K562 (cell line): ENCODE measurements at regions not wholly inside any gene's neighbourhood (a gene's known extent, or its start where the extent isn't known, plus 50 kb on each side); places are given as distances from the start of the nearest gene placed in this dataset.
A peak's percentile ranks its signal among the peaks of the same experiment; 100 is the strongest.

ENCODE experiments used
- CBFA2T3 ChIP-seq: fragments of 450-650 bp; IDR thresholded peaks from 2 replicates; pipeline ENCODE4 v1.6.1; 2017
- CREB3 ChIP-seq: fragments of 450-650 bp; conservative IDR thresholded peaks from 2 replicates; pipeline ENCODE4 v1.6.1; 2016; ENCODE audit warnings: missing genetic modification characterization, low read depth, mild to moderate bottlenecking, missing compliant biosample characterization, moderate library complexity
- DPF2 ChIP-seq: fragments of 450-650 bp; IDR thresholded peaks from 2 replicates; pipeline ENCODE4 v1.6.1; 2016
- E4F1 ChIP-seq: fragments of 250-450 bp; sonication (Bioruptor Pico); IDR thresholded peaks from 2 replicates; pipeline ENCODE4 v1.5.0; 2021; ENCODE audit warnings: mild to moderate bottlenecking, borderline replicate concordance
- EGR1 ChIP-seq: fragments of 450-650 bp; conservative IDR thresholded peaks from 2 replicates; pipeline ENCODE4 v1.6.1; 2017; ENCODE audit warnings: mild to moderate bottlenecking
- FOXA1 ChIP-seq: fragments of 450-650 bp; IDR thresholded peaks from 2 replicates; pipeline ENCODE4 v1.6.1; 2016; ENCODE audit warnings: mild to moderate bottlenecking, borderline replicate concordance
- FOXK1 ChIP-seq: sonication (generic); formaldehyde crosslinking; IDR thresholded peaks from 2 replicates; pipeline ENCODE4 v1.8.0; 2022; ENCODE audit warnings: missing genetic modification reagents, mild to moderate bottlenecking, borderline replicate concordance
- HNRNPUL1 ChIP-seq: fragments of 200-400 bp; formaldehyde crosslinking; IDR thresholded peaks from 2 replicates; pipeline ENCODE4 v1.6.1; 2017; ENCODE audit warnings: low read length
- KDM1A ChIP-seq, 2 experiments: fragments of 450-650 bp; IDR thresholded peaks; 2 replicates each; pipeline ENCODE4 v1.6.1; 2016; ENCODE audit warnings: mild to moderate bottlenecking in 2 of 2
- POU5F1 ChIP-seq: fragments of 150-350 bp; IDR thresholded peaks from 2 replicates; pipeline ENCODE4 v1.6.1; 2014; ENCODE audit warnings: borderline replicate concordance, low read length, low read depth, mild to moderate bottlenecking; ENCODE audit not compliant: partially characterized antibody
- RCOR1 ChIP-seq, 2 experiments: IDR thresholded peaks; 2 replicates each; pipeline ENCODE4 v1.6.1; 2012; ENCODE audit warnings: low read depth in 2 of 2, low read length in 2 of 2, borderline replicate concordance in 1 of 2, improper control_type of control experiment in 1 of 2
- RFX1 ChIP-seq: fragments of 450-650 bp; IDR thresholded peaks from 2 replicates; pipeline ENCODE4 v1.6.1; 2016; ENCODE audit warnings: mild to moderate bottlenecking, moderate library complexity
- TCF7L2 ChIP-seq: fragments of 150-350 bp; IDR thresholded peaks from 2 replicates; pipeline ENCODE4 v1.6.1; 2016; ENCODE audit warnings: low read depth, mild to moderate bottlenecking, low read length, moderate library complexity
- ZBTB5 ChIP-seq: fragments of 450-650 bp; IDR thresholded peaks from 2 replicates; pipeline ENCODE4 v1.6.1; 2017; ENCODE audit warnings: antibody characterized with exemption
- ZBTB9 ChIP-seq: fragments of 450-650 bp; formaldehyde crosslinking; IDR thresholded peaks from 2 replicates; pipeline ENCODE4 v1.4.0; 2020; ENCODE audit warnings: mild to moderate bottlenecking, moderate library complexity
- ZFP91 ChIP-seq: sonication (generic); formaldehyde crosslinking; IDR thresholded peaks from 2 replicates; pipeline ENCODE4 v1.8.0; 2022; ENCODE audit warnings: mild to moderate bottlenecking, missing genetic modification reagents
- ZNF143 ChIP-seq: sonication (generic); formaldehyde crosslinking; IDR thresholded peaks from 2 replicates; pipeline ENCODE4 v1.9.0; 2022; ENCODE audit warnings: mild to moderate bottlenecking, missing genetic modification reagents
- ZNF165 ChIP-seq: fragments of 250-450 bp; sonication (Bioruptor Pico); IDR thresholded peaks from 2 replicates; pipeline ENCODE4 v1.4.0; 2020; ENCODE audit warnings: borderline replicate concordance
- ZNF778 ChIP-seq: fragments of 450-650 bp; formaldehyde crosslinking; IDR thresholded peaks from 2 replicates; pipeline ENCODE4 v1.4.0; 2020; ENCODE audit warnings: mild to moderate bottlenecking, moderate library complexity

GRCh38 chr16:85377388-85378144, 235.6 kb upstream of the GSE1 start (continued):
- TF ChIP-seq ZFP91 (CRISPR knock-in tag) = no peak
- no peak for TF ChIP-seq HNRNPUL1
- no peak for TF ChIP-seq EGR1
- no peak for TF ChIP-seq POU5F1
- TF ChIP-seq RFX1 = no peak
- peak; percentile 85; the same call in 1 of the 2 replicates for TF ChIP-seq ZNF165 (CRISPR knock-in tag)
- peak; percentile 80 to 86 for TF ChIP-seq KDM1A (IDR thresholded peaks at IDR 0.05)
- TF ChIP-seq DPF2 = peak; percentile 84
- 0 out of 2 replicates have a peak, but pooled peaks have one; percentile 57 for TF ChIP-seq FOXK1 (CRISPR knock-in tag)
- TF ChIP-seq RCOR1 (IDR thresholded peaks at IDR 0.05; ENCODE audit: borderline replicate concordance in 1 of 2, low read depth in 2 of 2, low read length in 2 of 2) = peak in 1 of 2 experiments; percentile 93; a peak in 3 of 4 replicates
- 0 out of 2 replicates have a peak, but pooled peaks have one; percentile 24 for TF ChIP-seq ZNF143 (CRISPR knock-in tag)
- no peak for TF ChIP-seq FOXA1
- TF ChIP-seq ZBTB5 = no peak
- TF ChIP-seq E4F1 (CRISPR knock-in tag) = no peak
- peak; percentile 70; the same call in 1 of the 2 replicates for TF ChIP-seq ZBTB9 (CRISPR knock-in tag)
- peak; percentile 94 for TF ChIP-seq CBFA2T3
- TF ChIP-seq TCF7L2 = no peak
- no peak for TF ChIP-seq ZNF778
- TF ChIP-seq CREB3 (tag) = peak; percentile 62; the same call in 1 of the 2 replicates
